G401 (cell line): ENCODE measurements at regions not wholly inside any gene's neighbourhood (a gene's known extent, or its start where the extent isn't known, plus 50 kb on each side); places are given as distances from the start of the nearest gene placed in this dataset.
"Not testable (repeated sequence)": the region's sequence is repeated elsewhere in the genome, so short reads cannot be mapped to it uniquely, and the experiment has no call there.

ENCODE experiments used
- DNase-seq: peaks from one replicate; pipeline ENCODE4 v3.0.0-alpha.2; 2015; ENCODE audit warnings: low spot score
- in situ Hi-C: cut with HindIII; loops from 2 replicates; pipeline ENCODE4 v1.10.0; 2016; ENCODE audit warnings: low sequenced_read_pairs, mixed read lengths

DNA sequence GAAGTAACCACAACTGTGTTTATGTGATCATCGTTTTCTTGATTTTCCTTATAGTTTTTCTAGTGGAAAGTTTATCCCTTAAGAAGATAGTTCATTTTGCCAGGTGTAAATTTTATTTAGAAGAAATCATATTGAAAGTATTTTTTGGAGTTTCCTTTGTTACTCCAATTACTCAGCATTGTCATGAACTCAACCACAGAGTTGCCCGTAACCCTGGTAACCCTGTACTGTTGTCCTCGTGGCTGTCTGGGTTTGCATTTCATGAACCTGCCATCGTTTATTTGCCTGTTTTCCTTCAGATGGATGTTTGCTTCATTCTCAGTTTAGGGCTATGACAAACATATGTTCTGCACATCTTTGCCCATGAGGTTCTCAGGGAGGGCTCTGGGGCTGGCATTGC is 534.3 kb downstream of the GOLGA6L6 start:
- in situ Hi-C loops, DNase-seq: not testable (repeated sequence)

DNA sequence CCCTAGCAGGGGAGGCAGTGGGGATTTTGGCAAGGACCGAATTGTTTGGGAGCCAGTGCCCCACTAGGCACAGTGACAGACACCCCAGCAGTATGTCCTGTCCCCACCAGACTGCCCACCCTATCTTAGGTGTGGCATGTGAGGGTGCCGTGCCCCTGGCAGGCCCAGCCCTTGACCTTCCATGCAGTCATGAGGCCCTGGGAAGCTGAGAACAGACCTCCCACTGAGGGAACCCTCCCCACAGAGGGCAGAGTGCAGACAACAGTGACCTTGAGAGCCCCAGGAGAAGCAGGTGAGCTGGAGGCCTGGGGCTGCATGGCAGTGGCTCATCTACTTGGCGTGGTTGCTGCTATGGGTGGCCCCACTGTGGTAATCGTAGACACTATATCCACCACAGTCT is 538.1 kb downstream of the GOLGA6L6 start:
- DNase-seq, in situ Hi-C loops: not testable (repeated sequence)

DNA sequence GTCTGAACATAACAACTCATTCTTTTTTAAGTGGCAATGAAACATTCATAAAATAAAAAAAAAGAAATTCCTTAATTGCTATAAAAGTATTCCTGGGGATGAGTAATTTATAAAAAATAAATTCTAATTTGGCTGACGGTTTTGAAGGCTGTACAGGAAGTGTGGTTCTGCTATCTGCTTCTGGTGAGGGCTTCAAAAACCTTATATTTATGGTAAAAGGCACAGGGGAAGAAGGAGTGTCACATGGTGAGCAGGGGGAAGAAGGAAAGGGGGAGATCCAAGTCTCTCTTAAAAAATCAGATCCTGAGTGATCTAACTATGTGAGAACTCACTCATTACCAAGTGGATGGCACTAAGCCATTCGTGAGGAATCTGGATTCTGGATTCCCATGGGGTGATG is 539.0 kb downstream of the GOLGA6L6 start:
- in situ Hi-C loops, DNase-seq: not testable (repeated sequence)

GRCh38 chr15:19996574-19997194 is 544.9 kb downstream of the GOLGA6L6 start:
- DNase-seq, in situ Hi-C loops: not testable (repeated sequence)

DNA sequence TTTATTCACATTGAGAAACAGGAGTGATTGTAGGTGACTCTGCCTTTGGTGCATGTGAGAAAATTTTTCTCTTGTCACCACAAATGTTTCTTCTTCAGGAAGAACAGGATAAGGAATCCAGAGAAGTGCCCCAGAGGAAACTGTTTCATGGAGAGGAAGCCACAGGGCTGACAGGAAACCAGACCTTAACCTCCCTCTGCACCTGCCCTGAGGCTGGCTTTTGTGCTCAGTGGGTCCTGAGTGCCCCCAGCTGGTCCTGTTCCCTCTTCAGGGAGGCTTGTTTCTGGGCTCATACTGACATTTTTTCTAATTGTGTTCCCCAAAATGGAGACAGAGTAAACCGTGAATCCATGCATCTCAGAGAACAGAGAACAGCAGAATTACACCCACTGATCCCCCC is 546.3 kb downstream of the GOLGA6L6 start:
- in situ Hi-C loops, DNase-seq: not testable (repeated sequence)

DNA sequence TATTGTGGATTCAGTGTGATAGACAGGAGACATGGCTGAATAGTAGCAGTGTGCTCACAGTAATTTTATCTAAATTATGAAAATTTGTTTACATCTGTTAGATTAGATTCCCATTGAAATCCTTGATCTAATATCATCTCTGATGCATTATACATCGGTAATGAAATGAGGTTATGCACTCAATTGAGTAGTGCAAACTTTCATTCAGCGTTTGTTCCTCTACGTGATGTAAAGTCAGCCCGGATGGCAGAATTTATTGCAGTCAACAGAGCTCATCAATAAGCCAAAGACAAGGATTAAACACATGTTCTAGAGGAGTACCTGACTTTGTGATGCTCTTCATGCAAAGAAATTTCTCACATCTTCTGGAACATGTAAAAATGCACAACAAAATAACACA is 549.2 kb downstream of the GOLGA6L6 start:
- DNase-seq: no peak
- in situ Hi-C loops: no loop called here

DNA sequence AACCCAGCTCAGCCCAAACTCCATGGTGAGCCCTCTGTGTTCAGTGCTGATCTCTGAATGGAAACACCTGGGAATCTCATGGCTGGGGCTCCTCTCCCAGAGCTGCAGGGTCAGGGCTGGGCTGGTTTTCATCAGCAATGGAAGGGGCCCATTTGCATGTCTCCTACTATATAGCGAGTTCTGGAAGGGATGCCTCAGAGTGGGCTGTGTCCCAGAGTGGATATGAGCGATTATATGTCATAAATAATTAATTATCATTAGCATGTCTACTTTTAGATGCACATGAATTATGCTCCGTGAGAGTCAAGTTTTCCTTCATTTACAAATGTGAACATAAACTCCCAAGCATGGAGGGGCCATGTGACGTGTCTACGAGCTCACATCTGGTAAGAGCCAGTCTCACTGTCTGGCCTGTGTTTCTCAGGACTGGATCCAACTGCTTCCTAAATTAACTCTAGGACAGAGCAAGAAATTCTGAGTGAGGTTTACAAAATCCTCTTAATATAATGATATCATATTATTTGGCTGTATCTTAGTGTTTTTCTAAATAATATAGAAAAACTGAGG is 553.4 kb downstream of the GOLGA6L6 start:
- DNase-seq: no peak
- in situ Hi-C loops: no loop called here

- in situ Hi-C loops: no loop called here
- no peak for DNase-seq
Observed at GRCh38 chr15:19987389-19988048, 554.1 kb downstream of the GOLGA6L6 start.

DNA sequence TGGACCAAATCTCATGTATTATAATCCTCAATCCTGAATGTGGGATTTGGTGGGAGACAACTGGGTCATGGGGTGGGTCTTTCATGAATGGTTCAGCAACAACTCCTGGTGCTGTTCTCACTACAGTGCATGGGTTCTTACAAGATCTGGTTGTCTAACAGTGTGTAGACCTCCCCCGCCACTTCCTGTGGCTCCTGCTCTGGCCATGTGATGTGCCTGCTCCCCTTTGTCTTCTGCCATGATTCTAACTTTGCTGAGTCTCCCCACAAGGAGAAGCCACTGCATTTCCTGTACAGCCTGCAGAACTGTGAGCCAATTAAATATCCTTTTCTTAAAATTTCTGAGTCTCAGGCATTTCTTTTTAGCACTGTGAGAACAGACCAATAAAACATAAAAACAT is 557.5 kb downstream of the GOLGA6L6 start:
- DNase-seq: no peak
- in situ Hi-C loops: no loop called here

DNA sequence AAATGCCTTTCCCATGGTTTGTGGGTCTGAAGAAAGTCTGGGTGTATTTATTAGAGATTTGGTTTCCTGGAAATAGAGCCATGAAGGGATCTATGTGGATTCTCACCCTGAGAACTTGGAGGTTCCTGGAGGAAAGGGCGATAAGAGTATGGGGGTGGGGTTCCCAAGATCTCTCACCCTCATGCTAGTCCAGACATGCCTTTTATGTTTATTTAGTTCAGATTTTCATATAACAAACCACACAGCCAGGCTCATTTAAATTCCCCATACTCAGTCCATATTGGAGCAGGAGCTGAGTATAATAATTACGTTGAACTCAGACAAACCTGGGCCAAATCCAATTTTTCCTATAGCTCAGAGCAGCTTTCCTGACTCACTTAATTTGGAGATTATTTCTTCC is 566.6 kb downstream of the GOLGA6L6 start:
- in situ Hi-C loops: no loop called here
- DNase-seq: no peak

DNA sequence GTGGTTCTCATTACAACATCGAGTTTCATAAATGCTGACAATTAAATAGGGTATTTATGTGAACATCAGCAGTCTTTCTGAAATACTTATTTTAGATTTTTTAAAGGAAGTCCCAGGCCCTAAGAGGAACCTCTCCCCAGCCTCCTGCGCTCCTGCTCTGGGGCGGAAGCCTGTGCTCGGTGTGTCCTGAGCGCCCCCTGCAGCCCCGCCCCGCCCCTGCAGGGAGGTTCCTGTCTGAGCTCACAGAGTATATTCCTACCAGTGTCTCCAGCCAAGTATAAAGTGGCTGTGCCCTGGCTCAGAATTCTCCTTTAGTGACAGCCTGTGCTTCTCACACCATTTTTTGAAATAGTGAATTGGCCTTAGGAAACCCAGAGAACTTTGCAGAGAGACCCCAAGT is 567.9 kb downstream of the GOLGA6L6 start:
- in situ Hi-C loops: no loop called here
- DNase-seq: no peak

GRCh38 chr15:19972582-19972981 is 569.0 kb downstream of the GOLGA6L6 start:
- DNase-seq, in situ Hi-C loops: not testable (repeated sequence)

GRCh38 chr15:19965574-19965973 is 576.0 kb downstream of the GOLGA6L6 start:
- in situ Hi-C loops: not testable (repeated sequence)

GRCh38 chr15:19964480-19964879 is 577.1 kb downstream of the GOLGA6L6 start:
- in situ Hi-C loops, DNase-seq: not testable (repeated sequence)

More at GRCh38 chr15:19965574-19965973, 576.0 kb downstream of the GOLGA6L6 start:
- DNase-seq: not testable (repeated sequence)

DNA sequence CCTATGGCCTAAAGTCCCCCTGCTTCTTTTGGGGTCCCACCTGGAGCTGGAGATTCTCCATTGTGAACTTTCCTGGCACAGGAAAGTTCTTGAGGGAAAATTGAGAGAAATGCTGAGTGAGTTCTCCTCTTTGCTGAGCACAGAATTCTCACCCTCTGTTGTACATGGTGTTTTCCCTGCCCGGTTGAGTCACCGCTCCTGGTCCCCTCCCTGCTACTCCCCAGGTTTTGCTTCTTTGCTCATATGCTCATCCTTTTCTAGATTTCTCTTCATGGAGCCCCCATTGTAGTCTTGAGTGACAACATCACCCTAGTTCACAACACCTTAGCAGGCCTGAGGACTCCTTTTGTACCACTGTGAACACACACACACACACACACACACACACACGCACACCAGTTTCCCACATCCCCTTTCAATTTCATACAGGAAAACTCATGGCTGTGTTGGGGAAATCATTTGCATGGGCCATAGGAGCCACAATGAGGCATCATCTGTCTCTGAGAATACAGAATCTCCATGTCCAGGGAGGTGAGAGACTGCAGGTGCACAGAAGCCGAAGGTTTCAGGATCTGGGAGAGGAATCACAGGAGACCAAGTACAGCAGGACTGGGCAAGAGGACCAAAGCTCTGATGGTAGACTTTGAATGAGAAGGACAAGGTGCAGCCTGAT is 585.3 kb downstream of the GOLGA6L6 start:
- in situ Hi-C loops: no loop called here
- no peak for DNase-seq

GRCh38 chr15:19944261-19944888 is 597.2 kb downstream of the GOLGA6L6 start:
- in situ Hi-C loops: no loop called here
- DNase-seq: no peak

GRCh38 chr15:19943515-19943914 is 598.1 kb downstream of the GOLGA6L6 start:
- in situ Hi-C loops: no loop called here
- DNase-seq: no peak

GRCh38 chr15:19903281-19903680 is 638.3 kb downstream of the GOLGA6L6 start:
- DNase-seq, in situ Hi-C loops: not testable (repeated sequence)

DNA sequence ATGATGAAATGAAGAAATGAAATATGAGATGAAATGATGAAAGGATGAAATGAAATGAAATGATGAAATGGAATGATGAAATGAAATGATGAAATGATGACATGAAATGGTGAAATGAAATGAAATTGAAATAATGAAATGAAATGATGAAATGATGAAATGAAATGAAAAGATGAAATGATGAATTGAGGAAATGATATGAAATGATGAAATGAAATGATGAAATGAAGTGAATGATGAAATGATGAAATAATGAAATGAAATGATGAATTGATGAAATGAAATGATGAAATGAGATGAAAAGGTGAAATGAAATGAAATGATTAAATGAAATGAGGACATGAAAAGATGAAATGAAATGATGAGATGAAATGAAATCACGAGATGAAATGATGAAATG is 639.2 kb downstream of the GOLGA6L6 start:
- in situ Hi-C loops, DNase-seq: not testable (repeated sequence)

- DNase-seq, in situ Hi-C loops: not testable (repeated sequence)
Observed at GRCh38 chr15:19901414-19901813, 640.2 kb downstream of the GOLGA6L6 start.
